LoVo (cell line): ENCODE measurements at regions not wholly inside any gene's neighbourhood (a gene's known extent, or its start where the extent isn't known, plus 50 kb on each side); places are given as distances from the start of the nearest gene placed in this dataset.
"Not testable (repeated sequence)": the region's sequence is repeated elsewhere in the genome, so short reads cannot be mapped to it uniquely, and the experiment has no call there.

ENCODE experiments used
- DNase-seq: peaks from one replicate; pipeline ENCODE4 v3.0.0-alpha.2; 2016; ENCODE audit warnings: low spot score

GRCh38 chr6:890995-891394, 198.1 kb upstream of the EXOC2 start:
- no peak for DNase-seq

GRCh38 chr6:890201-890600, 197.3 kb upstream of the EXOC2 start:
- DNase-seq, result no peak

- DNase-seq, result no peak
Observed at GRCh38 chr6:887583-888235, 194.8 kb upstream of the EXOC2 start.

GRCh38 chr6:886116-886515, 193.2 kb upstream of the EXOC2 start:
- DNase-seq, result not testable (repeated sequence)

- peak; percentile 74 for DNase-seq
Observed at GRCh38 chr6:885051-885590, 192.2 kb upstream of the EXOC2 start.

GRCh38 chr6:884570-884969, 191.6 kb upstream of the EXOC2 start:
- DNase-seq, result peak; percentile 84

- DNase-seq, result no peak
Observed at GRCh38 chr6:882084-882598, 189.2 kb upstream of the EXOC2 start.

GRCh38 chr6:878179-878578, 185.2 kb upstream of the EXOC2 start:
- no peak for DNase-seq

GRCh38 chr6:875012-875411, 182.1 kb upstream of the EXOC2 start:
- DNase-seq, result no peak

- DNase-seq, result no peak
Observed at GRCh38 chr6:872570-873125, 179.7 kb upstream of the EXOC2 start.

GRCh38 chr6:871503-871902, 178.6 kb upstream of the EXOC2 start:
- DNase-seq, result no peak

- DNase-seq, result no peak
Observed at GRCh38 chr6:870096-870495, 177.2 kb upstream of the EXOC2 start.

- DNase-seq, result no peak
Observed at GRCh38 chr6:868201-868600, 175.3 kb upstream of the EXOC2 start.

- DNase-seq, result no peak
Observed at GRCh38 chr6:867378-867777, 174.4 kb upstream of the EXOC2 start.

- no peak for DNase-seq
Observed at GRCh38 chr6:866316-866715, 173.4 kb upstream of the EXOC2 start.

- DNase-seq, result peak; percentile 17
Observed at GRCh38 chr6:865846-866245, 172.9 kb upstream of the EXOC2 start.

GRCh38 chr6:863831-864230, 170.9 kb upstream of the EXOC2 start:
- DNase-seq, result no peak

GRCh38 chr6:863127-863526, 170.2 kb upstream of the EXOC2 start:
- not testable (repeated sequence) for DNase-seq

GRCh38 chr6:859936-860335, 167.0 kb upstream of the EXOC2 start:
- peak; percentile 28 for DNase-seq

GRCh38 chr6:854406-855118, 161.6 kb upstream of the EXOC2 start:
- no peak for DNase-seq

GRCh38 chr6:852216-852615, 159.3 kb upstream of the EXOC2 start:
- DNase-seq, result not testable (repeated sequence)

- no peak for DNase-seq
Observed at GRCh38 chr6:849075-849506, 156.2 kb upstream of the EXOC2 start.

- DNase-seq, result no peak
Observed at GRCh38 chr6:845566-845965, 152.6 kb upstream of the EXOC2 start.
